ENCODE measurements at regions not wholly inside any gene's neighbourhood (a gene's known extent, or its start where the extent isn't known, plus 50 kb on each side); places are given as distances from the start of the nearest gene placed in this dataset.
"Not testable (repeated sequence)": the region's sequence is repeated elsewhere in the genome, so short reads cannot be mapped to it uniquely, and the experiment has no call there.

- DNase-seq: no peak
Measured at GRCh38 chr2:122341007-122341406, 585.6 kb downstream of the TSN start.

DNA sequence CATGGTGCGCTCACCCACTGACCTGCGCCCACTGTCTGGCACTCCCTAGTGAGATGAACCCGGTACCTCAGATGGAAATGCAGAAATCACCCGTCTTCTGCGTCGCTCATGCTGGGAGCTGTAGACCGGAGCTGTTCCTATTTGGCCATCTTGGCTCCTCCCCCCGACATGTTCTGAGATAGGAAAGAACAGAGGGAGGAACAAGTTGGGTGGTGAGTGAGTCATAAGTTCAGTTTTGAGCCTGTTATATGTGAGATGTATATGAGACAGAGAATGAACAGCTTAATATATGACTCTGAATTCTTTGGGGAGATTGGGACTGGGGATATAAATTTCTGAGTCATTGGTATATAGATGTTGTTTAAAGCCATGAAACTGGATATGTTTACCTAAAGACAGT is 596.7 kb downstream of the TSN start:
- DNase-seq: not testable (repeated sequence)

- no peak for DNase-seq
Measured at GRCh38 chr2:122357998-122358397, 602.5 kb downstream of the TSN start.

DNA sequence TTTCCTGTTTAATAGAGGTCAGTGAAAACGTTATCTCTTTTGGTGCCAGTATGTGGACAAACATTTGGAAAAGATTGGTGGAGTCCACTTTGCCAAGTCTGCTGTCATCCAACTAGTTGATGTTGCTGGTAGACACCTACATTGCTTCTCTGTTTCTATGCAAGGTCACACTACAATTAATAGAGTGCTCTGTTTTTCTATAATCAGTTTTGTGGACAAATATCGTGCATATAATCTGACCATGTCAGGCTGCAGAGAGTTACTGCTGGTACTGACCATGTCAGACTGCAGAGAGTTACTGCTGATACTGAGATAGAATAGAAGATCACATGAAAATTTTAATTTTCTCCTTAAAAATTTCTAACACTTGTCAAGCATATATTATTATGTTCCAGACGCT is 603.3 kb downstream of the TSN start:
- no peak for DNase-seq

- no peak for DNase-seq
Measured at GRCh38 chr2:122363885-122364284, 608.4 kb downstream of the TSN start.

- DNase-seq: no peak
Measured at GRCh38 chr2:122366427-122366826, 611.0 kb downstream of the TSN start.

DNA sequence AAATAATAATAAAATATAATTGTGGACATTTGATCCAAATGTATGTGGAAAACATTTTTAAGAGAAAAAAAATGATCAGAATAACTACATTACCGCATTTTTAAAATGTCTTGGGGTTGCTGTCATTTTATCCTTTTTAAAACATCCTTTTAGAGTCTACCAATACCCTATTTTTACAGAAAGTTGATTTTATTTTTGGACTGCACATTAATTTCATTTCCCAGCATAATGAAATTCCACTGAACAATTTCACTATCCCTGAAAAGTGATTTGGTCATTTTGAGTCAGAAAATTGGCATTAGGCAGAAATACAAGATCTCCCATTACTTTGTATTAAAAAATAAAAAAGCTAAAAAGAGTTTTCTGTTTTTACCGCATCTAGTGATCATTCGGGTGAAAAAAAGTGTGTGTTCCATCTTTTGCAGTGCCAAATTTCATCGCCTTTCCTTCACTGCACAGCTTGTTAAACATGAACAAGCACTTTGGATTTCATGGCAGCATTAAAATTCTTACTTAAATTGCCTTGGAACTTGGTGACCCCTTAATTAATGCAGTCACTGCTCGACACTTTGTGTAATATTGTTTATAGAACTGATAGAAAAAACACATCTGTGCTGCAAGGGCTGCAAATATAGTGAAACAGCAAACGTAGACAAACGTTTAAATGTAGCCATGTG is 611.7 kb downstream of the TSN start:
- DNase-seq: no peak

- DNase-seq: no peak
Measured at GRCh38 chr2:122367646-122368010, 612.2 kb downstream of the TSN start.

GRCh38 chr2:122368576-122369243 is 613.3 kb downstream of the TSN start:
- peak; percentile 8 for DNase-seq

- DNase-seq: no peak
Measured at GRCh38 chr2:122378521-122378920, 623.1 kb downstream of the TSN start.

GRCh38 chr2:122384768-122385333 is 629.4 kb downstream of the TSN start:
- DNase-seq: no peak

DNA sequence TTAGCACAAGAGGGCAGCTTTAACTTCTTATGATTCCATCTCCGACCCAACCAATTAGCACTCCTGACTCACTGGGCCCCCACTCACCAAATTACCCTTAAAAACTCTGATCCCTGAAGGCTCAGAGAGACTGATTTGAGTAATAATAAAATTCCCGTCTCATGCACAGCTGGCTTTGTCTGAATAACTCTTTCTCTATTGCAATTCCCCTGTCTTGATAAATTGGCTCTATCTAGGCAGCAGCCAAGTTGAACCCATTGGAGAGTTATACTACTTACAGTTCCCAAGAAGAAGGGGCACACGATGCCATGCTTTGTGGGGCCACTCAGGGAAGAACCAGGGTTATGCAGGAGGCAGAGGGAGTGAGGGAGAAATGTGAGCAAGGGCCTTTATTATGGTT is 632.8 kb downstream of the TSN start:
- DNase-seq: no peak

DNA sequence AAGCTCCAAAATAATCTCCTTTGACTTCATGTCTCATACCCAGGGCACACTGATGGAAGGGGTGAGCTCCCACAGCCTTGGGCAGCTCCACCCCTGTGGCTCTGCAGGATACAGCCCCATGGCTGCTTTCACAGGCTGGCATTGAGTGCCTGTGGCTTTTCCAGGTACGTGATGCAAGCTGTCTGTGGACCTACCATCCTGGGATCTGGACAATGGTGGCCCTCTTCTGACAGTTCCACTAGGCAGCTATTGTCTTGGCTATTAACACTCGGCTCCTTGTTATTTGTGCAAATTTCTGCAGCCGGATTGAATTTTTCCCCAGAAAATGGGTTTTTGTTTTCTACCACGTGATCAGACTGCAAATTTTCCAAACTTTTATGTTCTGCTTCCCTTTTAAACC is 634.2 kb downstream of the TSN start:
- no peak for DNase-seq

- no peak for DNase-seq
Measured at GRCh38 chr2:122390406-122390805, 635.0 kb downstream of the TSN start.

DNA sequence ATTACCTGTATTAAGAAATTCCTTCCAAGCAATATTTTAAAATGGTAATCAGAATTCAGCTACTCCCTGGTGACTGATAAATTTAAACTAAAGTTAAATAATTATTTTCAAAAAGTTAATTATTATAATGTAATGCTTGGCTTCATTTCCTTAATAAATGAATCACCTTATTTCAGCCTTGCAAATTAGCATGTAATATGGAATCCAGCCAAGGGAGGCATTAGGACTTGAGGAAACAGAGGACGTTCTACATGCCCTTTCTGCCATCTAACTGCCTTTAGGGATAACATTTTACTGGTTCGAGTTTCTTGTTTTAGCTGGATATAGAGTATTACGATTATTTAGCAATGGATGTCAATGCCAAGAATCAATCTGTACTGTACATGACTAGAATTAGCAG is 636.3 kb downstream of the TSN start:
- DNase-seq: no peak

DNA sequence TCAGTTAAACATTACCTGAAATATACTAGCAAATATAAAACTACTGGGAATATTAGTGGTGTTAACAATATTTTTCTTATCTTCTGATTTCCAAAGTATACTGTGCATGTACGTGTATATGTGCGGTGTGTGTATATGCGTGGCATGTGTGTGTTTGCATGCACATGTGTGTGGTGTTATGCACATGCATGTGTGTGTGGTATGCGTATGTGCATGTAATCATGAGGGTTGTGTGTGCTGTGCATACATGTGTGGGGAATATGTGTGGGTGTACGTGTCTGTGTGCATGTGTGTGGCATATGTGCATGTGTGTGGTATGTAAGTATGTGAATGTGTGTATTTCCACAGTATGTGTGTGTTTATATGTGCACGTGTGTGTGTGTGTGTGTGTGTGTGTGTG is 640.2 kb downstream of the TSN start:
- no peak for DNase-seq

DNA sequence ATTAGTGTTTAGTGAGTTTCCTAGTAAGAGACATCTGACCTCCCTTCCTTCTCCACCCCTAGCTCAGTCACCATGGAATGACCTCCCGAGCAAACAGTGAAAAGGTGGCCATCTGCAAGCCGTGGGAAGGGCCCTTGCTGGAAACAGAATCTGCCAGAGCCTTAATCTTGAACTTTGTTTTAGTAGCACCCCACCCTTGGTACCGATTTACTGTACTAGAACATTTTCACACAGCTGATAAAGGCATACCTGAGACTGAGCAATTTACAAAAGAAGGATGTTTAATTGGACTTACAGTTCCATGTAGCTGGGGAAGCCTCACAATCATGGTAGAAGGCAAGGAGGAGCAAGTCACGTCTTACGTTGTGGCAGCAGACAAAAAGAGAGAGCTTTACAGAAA is 655.8 kb downstream of the TSN start:
- DNase-seq: no peak

DNA sequence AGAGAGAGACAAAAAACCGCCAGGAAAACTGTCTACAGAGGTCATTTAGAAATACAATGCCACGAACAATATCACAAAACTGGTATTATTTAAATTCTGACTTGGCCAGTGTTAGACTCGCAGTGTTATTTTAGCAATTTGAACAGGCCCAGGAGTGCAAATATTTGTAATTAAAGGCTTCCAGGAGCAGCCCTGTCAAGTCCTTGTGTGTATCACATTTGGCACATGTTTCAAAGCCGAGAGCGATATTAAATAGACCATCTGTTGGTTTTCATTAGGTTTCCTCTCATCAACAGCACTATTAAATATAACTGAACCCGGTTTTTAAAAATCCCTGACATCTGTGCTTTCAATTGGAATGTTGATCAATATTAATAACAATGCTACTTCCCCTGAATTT is 656.9 kb downstream of the TSN start:
- DNase-seq: no peak

DNA sequence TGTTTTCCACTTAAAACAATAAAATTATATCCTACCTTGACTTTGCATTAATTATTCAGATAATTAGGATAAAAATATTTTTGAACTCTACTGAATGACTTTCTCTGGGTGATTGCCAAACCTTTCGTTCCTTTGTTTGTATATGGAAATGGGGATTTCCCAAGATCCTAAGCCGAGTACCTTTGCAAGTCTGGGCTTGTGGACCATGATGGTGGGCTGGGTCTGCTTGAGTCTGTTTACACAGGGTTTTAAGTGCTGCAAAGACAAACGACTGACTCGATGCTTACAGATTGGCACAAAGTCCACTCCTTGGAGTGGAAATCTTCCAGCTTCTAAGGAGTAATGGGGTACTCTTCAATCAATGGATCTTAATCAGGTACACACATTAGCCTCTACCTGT is 659.5 kb downstream of the TSN start:
- DNase-seq: no peak

DNA sequence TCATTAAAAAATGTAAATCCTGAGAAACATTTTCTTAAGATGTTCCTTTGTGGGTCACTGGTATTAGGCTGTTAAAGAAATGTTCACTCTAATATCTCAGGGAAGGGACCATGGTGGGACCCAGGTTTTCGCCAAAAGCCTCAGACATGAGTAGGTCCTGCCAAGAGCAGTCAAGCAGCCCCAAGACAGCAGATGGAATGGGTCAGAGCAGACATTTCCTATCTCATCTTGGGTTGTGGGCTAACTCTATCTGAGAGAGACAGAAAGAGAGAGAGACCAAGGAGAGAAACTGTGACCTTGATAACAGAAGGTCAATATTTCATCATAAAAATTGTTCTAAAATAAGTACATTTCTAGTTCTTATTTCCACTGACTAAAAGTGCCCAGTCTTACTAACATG is 661.7 kb downstream of the TSN start:
- DNase-seq: no peak

- DNase-seq: no peak
Measured at GRCh38 chr2:122421775-122422174, 666.3 kb downstream of the TSN start.

- DNase-seq: no peak
Measured at GRCh38 chr2:122422384-122422991, 667.0 kb downstream of the TSN start.

- DNase-seq: no peak
Measured at GRCh38 chr2:122423934-122424333, 668.5 kb downstream of the TSN start.

DNA sequence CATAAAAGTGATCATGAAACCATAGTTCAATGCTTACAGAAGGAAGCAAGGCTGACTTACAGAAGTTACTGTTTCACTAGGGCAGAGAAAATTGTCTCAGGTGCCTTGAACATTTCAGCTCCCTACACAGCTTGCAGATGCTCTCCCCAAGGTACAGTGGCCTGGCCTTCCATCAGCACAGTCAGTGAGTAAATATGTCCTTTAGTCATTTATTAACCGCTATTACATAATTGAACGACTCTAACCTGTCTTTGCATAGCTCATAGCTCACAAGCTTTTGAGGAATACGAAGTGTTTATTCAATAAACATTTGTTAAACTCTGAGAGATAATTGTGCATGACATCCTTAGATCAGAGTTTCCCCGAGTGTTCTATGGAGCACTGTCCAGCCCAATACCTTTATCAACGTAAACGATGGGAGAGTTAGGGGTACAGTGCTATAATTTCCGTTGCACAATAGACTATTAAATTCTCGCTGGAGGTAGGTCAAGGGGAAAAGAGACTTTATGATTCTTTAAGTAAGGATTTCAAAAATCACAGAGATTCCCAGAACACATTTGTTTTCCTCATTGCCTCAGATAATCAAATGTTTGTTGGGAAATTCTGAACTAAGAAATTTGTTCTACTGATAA is 677.8 kb downstream of the TSN start:
- no peak for DNase-seq

All from hematopoietic multipotent progenitor cell treated with erythropoietin and hydrocortisone succinate and interleukin-3 and kit ligand, for 6 days (in vitro differentiated cells).